NCI-H82 treated with DMSO at 0.1 percent for 48 hours (cell line): ENCODE measurements at regions not wholly inside any gene's neighbourhood (a gene's known extent, or its start where the extent isn't known, plus 50 kb on each side); places are given as distances from the start of the nearest gene placed in this dataset.

Experiments
- DNase-seq: peaks from one replicate; lab custom pipeline; 2025; ENCODE audit not compliant: unreplicated experiment; lab: John Stamatoyannopoulos, UW

GRCh38 chr2:15860051-15860663 lies 80.2 kb upstream of the MYCN start:
- no peak for DNase-seq

GRCh38 chr2:15860760-15861159 lies 79.6 kb upstream of the MYCN start:
- DNase-seq = no peak

- DNase-seq = no peak
Measured at GRCh38 chr2:15861172-15861822, 79.1 kb upstream of the MYCN start.

GRCh38 chr2:15861898-15862297 lies 78.5 kb upstream of the MYCN start:
- DNase-seq = no peak

DNA sequence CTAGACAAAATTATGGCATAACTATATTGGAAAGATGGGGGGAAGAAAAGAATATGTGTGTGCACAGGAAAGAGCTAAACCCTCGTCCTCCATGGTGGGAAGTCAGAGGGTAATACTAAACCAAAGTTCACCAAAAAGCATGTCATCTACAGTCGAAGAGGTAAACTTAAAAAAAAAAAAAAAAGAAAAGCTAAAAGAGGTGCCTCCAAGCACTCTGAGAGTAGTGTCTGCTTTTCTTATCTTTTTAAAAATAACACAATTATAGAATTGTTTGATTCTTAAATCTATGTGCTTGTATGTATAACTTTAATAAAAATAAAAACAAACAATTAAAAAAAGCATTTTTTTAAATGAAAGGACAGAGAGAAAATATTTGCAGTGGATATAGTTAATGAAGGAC lies 77.3 kb upstream of the MYCN start:
- DNase-seq = no peak

DNA sequence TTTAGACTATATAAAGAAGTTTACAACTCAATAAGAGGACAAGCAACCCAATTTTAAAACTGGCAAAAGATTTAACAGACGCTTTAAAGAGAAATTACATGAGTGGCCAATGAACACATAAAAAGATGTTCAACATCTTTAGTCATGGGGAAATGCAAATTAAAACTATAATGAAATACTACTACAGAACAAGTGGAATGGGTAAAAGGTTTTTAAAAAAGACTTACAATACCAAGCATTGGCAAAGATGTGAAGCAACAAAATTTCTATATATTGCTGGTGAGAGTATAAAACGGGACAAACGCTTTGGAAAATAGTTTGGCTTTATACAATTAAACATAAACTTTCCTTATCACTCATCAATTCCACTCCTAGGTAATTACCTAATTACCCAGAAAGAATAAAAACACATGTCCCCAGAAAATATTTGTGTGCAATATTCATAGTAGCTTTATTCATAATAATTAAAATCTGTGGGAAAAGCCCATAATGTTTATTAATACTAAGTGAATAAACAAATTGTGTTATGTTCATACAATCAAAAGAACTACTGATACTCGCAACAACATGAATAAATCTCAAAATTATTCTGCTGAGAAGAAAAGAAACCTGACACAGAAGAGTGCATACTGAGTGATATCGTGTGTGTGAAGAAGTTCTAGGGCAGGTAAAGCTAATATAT lies 76.7 kb upstream of the MYCN start:
- DNase-seq = no peak

- DNase-seq = no peak
Measured at GRCh38 chr2:15864176-15864769, 76.1 kb upstream of the MYCN start.

DNA sequence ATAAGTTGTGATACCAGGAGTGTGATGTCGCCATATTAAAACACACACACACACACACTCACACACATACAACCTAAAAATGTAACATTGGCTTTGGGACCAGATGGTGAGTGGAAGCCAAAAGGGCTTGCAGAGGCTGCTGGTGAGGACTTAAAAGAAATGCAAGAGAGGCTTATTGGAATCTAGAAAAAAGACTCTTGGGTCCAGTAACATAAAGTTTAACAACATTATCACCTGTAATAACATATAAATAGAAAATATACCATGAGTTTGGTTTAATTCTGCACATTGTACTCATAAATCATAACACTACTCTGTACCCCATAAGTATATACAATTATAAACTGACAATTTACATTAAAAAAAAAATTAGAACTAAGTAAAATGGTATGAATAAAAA lies 74.4 kb upstream of the MYCN start:
- peak; percentile 23 for DNase-seq

GRCh38 chr2:15866563-15867193 lies 73.7 kb upstream of the MYCN start:
- no peak for DNase-seq

DNA sequence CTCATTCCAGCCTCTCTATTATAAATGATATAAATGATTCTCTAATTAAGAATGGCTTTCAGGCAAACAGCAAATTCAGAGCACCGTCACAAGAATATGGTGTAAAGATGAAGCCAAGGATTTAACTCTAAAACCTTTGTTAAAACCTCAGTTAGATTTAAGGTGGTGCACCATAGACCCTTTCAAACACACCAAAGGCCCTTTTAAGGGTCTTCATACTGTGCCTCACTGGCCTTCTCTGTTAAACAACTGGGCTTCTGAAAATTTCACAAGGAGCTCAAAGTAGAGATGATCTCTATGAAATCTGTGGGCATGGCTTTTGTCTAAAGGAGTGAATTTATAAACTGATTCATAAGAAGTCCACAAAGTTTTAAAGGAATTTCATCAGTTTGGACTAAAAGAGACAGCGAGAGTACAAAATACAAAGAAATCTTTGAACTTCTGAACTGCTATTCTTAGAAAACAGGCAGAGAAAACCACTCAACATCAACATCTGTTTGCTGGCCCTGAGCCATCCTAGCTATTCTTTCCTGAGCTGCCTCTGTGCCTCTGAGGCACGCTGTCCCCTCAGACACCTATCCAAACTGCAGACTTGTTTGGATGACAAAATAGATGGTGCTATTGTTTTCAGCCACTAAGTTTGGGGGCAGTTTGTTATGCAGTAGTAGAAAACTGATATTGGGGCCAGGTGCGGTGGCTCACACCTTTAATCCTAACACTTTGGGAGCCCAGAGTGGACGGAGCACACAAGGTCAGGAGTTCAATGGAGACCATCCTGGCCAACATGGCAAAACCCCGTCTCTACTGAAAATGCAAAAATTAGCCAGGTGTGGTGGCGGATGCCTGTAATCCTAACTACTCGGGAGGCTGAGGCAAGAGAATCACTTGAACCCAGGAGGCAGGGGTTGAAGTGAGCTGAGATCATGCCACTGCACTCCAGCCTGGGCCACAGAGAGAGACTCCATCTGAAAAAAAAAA lies 72.9 kb upstream of the MYCN start:
- peak; percentile 13 for DNase-seq

DNA sequence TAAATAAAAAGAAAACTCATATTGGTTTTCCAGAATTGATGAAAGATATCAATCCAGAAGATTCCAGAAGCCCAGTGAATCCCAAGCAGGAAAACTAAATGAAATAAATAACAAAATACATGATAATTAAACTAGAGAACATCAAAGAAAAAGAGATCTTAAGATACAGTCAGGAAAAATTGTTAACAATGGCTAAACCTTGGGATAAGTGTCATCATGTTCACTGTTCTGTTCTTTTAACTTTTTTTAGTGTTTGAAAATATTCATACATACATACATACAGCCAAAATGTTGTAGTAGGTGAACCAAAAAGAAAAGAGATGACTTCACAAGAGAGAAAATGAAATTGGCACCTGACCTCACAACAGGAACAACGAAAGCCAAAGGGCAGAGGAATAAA lies 72.2 kb upstream of the MYCN start:
- no peak for DNase-seq

DNA sequence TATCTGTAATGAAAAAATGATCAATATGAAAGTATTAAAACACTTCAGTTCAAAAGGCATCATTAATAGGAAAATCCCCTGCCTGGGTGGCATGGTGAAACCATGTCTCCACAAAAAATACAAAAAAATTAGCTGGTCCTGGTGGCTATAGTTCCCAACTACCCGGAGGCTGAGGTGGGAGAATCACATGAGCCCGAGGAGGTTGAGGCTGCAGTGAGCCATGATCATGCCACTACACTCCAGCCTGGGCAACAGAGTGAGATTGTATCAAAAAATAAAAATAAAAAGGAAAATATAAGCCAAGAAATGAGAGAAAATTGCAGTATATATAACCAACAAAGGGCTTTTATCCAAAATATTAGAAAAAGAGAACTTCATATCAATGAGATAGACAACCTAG lies 71.6 kb upstream of the MYCN start:
- no peak for DNase-seq

DNA sequence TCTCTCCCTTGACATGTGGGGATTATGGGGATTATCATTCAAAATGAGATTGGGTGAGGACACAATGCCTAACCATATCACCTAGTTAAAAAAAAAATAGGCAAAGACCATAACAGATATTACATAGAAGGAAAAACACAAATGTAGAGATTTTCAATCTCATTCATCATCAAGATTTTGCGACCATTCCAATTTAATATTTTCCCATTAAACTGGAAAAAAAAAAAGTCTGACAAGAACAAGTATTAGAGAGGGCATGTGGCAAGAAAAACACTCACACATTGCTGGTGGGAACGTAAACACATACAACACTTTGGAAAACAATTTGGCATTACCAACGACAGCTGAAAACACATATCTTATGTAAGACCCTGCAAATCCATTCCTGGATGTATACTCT lies 71.0 kb upstream of the MYCN start:
- peak; percentile 86 for DNase-seq

- DNase-seq = no peak
Measured at GRCh38 chr2:15869871-15870270, 70.5 kb upstream of the MYCN start.

GRCh38 chr2:15870565-15870964 lies 69.8 kb upstream of the MYCN start:
- no peak for DNase-seq

GRCh38 chr2:15871239-15871783 lies 69.0 kb upstream of the MYCN start:
- DNase-seq = no peak

- no peak for DNase-seq
Measured at GRCh38 chr2:15872854-15873253, 67.5 kb upstream of the MYCN start.

- DNase-seq = no peak
Measured at GRCh38 chr2:15874321-15874720, 66.0 kb upstream of the MYCN start.

DNA sequence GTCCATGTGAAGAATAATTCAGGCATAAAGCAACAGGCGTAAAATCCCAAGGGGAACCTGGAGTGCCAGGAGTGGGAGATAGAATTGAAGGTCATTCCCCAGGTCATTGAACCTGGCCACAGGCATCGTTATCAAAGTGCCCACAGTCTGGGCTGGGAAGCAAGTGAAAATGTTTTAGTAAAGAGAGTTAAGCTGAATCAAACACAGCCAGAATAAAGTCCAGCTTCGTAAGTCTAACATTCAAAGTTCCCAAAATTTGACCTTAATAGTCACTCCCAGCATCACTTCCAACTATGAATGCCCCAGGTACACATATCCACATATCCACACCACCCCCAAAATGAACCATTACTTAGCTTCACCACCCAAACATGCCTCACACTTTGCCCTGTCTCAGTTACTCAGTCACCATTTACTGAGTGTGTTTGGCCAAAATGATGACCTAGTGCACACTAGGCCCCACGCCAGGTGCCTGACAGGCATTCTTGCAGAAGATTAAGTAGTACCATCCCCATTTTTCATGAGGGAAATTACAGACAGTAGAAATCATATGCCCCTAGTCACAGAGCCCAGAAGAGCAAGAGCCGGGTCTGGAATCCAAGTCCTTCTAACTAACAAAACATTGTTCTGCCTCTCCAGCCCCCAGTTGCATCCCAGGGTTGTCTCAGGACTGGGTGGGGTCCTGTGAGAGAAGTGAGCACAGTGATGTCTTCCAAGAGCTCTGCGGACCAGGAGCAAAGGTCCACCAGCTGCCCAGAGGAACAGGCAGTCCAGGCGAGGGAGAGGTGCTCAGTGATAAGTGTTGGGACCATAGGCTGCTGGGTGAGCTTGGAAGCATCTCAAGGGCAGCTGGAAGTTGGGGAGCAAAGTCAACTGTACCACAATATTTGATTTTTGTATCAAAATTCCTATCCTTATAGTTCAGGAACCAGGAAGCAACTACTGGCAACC lies 65.2 kb upstream of the MYCN start:
- no peak for DNase-seq
